ENCODE measurements at regions not wholly inside any gene's neighbourhood (a gene's known extent, or its start where the extent isn't known, plus 50 kb on each side); places are given as distances from the start of the nearest gene placed in this dataset.

GRCh38 chr13:80121038-80121437 lies 219.9 kb downstream of the SPRY2 start:
- DNase-seq = no peak

- DNase-seq = no peak
Observed at GRCh38 chr13:80118506-80118905, 222.4 kb downstream of the SPRY2 start.

GRCh38 chr13:80118099-80118498 lies 222.8 kb downstream of the SPRY2 start:
- no peak for DNase-seq

- DNase-seq = no peak
Observed at GRCh38 chr13:80117515-80117914, 223.4 kb downstream of the SPRY2 start.

DNA sequence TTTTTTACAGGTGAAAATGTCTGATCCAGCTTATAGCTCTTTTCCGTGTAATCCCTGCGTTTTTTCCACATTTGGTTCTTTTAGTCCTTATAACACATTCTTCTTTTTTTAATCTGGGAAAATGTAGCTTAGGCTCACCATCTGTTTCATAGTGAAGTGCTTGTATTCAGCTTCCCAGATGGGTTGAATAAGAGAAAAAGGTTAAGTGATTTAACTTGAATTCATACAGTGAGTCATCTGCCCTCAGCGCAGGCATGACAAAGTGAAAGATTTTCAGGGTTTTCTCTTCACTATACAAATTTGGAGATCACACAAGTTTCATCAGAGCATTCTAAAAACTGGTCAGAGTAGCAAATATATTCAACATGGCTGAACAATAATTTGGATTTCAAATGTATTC lies 224.8 kb downstream of the SPRY2 start:
- no peak for DNase-seq

DNA sequence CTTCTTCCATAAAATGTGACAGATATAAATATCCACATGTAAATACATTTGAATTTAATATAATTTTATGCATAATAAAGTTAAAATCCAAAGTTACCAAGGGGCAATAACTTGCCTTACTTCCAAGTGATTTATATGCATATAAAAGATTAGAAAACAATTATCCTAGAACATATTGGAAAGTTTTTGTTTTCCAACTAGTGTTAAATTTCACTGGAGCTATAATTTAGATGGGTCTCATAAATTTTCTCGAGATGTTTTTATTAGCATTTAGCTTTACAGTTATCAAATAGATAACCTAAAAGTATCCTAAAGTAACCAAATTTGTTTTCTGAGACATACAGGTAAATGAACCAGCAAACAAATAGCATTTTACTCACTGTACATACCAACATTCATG lies 225.3 kb downstream of the SPRY2 start:
- DNase-seq = no peak

DNA sequence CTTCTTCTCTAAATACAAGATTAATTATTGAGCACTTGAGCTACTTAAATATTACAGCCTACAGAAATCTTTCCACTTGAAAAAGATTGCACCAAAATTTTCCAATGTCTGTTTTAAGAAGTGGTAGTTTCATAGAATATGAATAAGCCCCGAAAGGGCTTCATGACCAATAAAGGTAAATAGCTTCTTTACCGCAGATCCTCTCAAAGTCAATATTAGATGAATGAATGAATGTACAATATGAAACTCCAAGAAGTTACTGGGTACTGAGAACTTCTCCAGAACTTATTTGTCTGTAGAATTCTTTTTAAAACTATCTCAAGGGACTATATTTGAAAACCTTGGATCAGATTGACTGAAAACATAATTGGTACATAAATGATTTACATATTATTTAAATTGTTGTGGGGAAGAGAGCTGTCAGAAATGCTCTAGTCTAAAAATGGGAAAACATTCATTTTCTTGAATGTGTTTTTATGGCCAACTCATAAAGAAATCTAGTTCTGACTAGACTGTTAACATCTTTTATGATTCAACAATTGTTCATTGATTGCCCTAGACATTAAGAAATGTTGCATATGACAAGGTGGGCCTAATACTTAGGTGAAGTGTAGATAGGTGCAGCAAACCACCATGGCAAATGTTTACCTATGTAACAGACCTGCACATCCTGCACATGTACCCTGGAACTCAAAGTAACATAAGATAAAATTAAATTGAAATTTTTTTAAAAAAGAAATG lies 227.0 kb downstream of the SPRY2 start:
- no peak for DNase-seq

GRCh38 chr13:80109303-80109702 lies 231.6 kb downstream of the SPRY2 start:
- no peak for DNase-seq

DNA sequence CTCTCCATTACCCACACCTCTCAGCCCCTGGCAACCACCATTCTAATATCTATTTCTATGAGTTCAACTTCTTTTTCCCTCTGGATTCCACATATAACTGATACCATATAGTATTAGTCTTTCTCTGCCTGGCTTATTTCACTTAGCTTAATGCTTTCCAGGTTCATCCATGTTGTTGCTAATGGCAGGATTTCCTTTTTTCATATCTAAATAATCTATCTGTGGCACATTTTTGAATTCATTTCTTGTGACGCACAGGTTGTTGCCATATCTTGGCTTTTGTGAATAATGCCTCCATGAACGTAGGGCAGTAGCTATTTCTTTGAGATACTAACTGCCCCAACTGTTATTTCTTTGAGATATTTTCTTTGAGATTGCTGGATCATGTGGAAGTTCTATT lies 235.6 kb downstream of the SPRY2 start:
- DNase-seq = no peak

- DNase-seq = no peak
Observed at GRCh38 chr13:80101040-80101439, 239.9 kb downstream of the SPRY2 start.

DNA sequence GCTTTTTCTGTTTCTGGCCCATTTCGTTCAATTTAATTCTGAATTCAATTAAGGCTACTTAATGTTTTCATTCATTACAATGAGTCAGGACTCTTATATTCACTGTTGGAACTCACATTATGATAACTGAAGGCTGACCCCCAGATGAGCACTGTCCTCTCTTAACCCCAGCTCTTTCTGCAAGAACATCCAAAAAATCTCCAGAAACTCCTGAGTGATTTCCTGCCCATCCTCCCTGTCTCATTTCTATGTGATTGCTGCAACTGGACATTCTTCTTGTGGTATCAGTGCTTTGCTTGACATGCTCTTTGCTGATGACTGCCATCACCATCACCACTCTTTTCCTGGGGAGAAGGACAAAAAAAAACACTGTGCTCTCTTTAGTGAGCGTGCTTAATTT lies 240.3 kb downstream of the SPRY2 start:
- no peak for DNase-seq

DNA sequence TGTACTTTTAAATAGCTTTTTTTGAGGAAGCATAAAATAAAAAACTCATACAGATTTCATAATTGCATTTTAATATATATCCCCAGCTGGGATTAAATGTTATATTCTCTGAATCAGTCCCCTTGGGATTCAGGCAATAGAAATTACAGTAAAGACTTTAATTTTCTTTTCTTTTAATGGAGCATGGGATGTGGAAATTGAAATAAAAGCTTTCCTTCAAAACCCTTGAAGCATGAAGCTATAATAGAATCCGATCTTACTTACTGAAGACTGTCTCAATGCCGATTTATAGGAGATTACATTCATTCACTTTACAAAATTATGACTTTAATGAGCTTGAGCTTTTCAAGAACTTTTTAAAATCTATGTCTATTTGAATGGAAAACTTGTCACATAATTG lies 243.4 kb downstream of the SPRY2 start:
- no peak for DNase-seq

DNA sequence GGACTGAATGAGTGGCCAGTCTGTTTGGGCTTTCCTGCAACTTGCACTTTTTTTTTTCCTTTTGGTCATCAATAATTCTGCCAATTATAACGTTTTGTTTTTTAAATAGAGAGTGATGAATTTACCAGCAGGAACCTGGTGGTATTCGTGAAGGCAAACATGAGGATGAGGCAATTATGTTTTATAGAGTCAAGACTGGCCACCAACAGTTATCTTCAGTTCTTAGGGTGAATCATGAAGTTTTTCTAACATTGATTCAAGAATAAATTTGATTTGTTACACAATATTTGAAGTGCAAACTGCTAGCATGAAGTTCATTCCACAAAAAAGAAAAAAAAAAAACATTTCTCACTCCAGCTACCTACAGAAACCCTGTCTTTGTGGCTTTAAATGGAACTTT lies 244.5 kb downstream of the SPRY2 start:
- DNase-seq = no peak

DNA sequence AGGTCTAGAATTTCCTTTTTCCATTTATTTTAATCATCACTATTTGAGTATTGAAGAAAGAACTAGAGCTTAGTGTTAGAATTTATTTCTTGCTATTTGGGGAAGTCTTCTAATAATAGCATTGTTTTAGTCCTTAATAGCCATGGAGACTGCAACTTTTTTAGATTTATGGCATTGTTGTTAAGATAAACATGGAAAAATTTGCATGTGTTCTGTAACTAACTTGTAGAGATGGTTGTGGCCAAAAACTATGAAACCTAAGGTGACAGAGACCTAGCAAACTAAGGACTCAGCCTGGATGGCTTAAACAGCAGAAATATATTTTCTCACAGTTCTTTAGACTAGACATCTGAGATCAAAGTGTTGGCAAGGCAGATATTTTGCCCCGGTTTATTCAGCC lies 246.4 kb downstream of the SPRY2 start:
- DNase-seq = no peak

GRCh38 chr13:80093888-80094287 lies 247.0 kb downstream of the SPRY2 start:
- no peak for DNase-seq

DNA sequence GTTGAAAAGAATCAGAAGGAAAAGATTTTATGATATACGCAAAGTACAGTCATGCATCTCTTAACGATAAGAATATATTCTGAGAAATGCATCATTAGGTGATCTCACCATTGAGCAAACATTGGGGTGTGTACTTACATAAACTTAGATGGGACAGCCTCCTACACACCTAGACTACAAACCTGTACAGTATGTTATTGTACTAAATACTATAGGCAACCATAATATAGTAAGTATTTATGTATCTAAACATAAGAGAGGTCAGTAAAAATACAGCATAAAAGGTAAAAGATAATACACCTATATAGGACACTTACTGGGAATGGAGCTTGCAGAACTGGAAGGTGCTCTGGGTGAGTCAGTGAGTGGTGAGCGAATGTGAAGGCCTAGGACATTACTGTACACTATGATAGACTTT lies 254.6 kb downstream of the SPRY2 start:
- no peak for DNase-seq

DNA sequence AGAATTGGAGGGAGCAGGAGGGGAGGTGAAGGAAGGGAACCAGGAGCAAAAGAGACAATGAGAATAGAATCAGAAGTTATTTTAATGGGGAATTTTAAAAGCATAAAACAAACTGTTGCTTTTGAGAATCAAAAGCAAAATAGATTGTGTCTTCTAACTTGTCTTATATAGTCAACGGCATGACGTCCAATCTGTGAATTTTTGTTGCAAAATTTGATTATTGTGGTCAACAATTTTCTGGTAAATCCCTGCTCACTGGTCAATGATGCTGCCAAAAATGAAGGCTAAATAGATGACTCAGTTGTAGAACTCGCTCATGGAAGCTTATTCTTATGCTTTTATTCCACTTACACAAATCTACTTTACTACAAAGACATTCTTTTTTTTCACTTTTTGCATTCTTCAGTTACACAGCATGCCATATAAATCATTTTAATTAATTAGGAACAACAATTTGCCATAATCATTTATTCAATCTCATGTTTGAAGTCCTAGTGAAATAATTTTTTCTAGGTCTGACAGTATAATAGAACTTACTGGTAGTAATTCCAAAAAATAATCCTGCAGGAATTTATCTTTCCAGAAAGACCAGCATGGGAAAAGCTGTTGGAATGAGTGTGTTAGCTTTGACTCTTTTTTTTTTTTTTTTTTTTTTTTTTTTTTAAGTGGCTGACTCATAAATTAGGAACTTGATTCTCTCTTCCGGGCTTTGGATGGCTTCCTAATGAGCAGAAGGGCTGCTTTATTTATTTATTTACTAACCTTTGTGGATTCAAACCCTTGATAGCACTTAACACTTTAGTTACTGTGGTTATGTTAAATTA lies 256.9 kb downstream of the SPRY2 start:
- DNase-seq = no peak

GRCh38 chr13:80083081-80083852 lies 257.7 kb downstream of the SPRY2 start:
- no peak for DNase-seq

- no peak for DNase-seq
Observed at GRCh38 chr13:80082396-80083080, 258.4 kb downstream of the SPRY2 start.

DNA sequence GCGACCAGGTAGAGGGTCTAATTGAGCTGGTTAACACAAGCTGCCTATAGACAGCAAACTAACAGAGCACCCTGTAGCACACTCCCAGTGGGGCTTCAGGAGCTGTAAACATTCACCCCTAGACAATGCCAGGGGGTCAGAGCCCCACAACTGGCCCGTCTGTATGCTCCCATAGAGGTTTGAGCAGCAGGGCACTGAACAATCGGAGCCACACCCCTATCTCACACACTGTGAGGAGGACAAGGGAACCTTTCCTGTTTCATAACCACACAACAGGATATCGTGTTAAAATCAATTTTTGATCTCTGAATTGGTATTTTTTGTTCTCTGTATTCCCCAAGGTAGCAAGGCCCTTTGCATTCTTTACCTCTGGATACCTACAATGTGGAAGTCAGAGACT lies 266.1 kb downstream of the SPRY2 start:
- DNase-seq = no peak

- no peak for DNase-seq
Observed at GRCh38 chr13:80074143-80074752, 266.7 kb downstream of the SPRY2 start.

- no peak for DNase-seq
Observed at GRCh38 chr13:80072231-80072630, 268.7 kb downstream of the SPRY2 start.

All from activated naive CD4-positive, alpha-beta T cell treated with anti-CD3 and anti-CD28 coated beads, Interleukin-2, amount 50 U/mL, for 16 hours (primary cell).